Uterus (tissue), 3 donors: ENCODE measurements at regions not wholly inside any gene's neighbourhood (a gene's known extent, or its start where the extent isn't known, plus 50 kb on each side); places are given as distances from the start of the nearest gene placed in this dataset.

Experiments used
- DNase-seq, 2 donors: peaks; one replicate each; pipeline ENCODE4 v3.0.0-alpha.2; 2019 to 2020
- H3K27ac ChIP-seq, 2 donors: fragments of 200-600 bp; sonication (generic); 1 replicate in 1 of 2; 2 replicates in 1 of 2; pipeline ENCODE4 v1.5.1; 2016 to 2018
- H3K27me3 ChIP-seq, 2 donors: fragments of 200-600 bp; sonication (generic); one replicate each; pipeline ENCODE4 v1.5.1; 2018 to 2019; ENCODE audit warnings: control low read depth in 1 of 2
- H3K36me3 ChIP-seq, 2 donors: fragments of 200-600 bp; sonication (generic); one replicate each; pipeline ENCODE4 v1.5.1; 2019; ENCODE audit warnings: control low read depth in 1 of 2
- H3K4me1 ChIP-seq, 2 donors: fragments of 200-600 bp; sonication (generic); one replicate each; pipeline ENCODE4 v1.5.1; 2018 to 2019; ENCODE audit warnings: control low read depth in 1 of 2
- H3K4me3 ChIP-seq, 2 donors: fragments of 200-600 bp; sonication (generic); 1 replicate in 1 of 2; 2 replicates in 1 of 2; pipeline ENCODE4 v1.5.1; 2018 to 2019; ENCODE audit warnings: mild to moderate bottlenecking in 1 of 2
- H3K9me3 ChIP-seq, 2 donors: fragments of 200-600 bp; sonication (generic); one replicate each; pipeline ENCODE4 v1.5.1; 2019; ENCODE audit warnings: control low read depth in 1 of 2
- CTCF ChIP-seq, 4 experiments: fragments of 200-600 bp in 2 of 4; fragments of 450-650 bp in 2 of 4; sonication (generic) in 2 of 4; IDR thresholded peaks; one replicate each; pipeline ENCODE4 v1.5.1; 2016 to 2019; ENCODE audit warnings: antibody characterized with exemption in 4 of 4, mild to moderate bottlenecking in 2 of 4, moderate library complexity in 1 of 4
- POLR2A ChIP-seq, 2 donors: fragments of 450-650 bp; IDR thresholded peaks; one replicate each; pipeline ENCODE4 v1.6.1; 2016; ENCODE audit warnings: antibody characterized with exemption in 2 of 2, mild to moderate bottlenecking in 1 of 2, moderate library complexity in 1 of 2
- intact Hi-C: fragments of 100-400 bp; cut with DNase I; formaldehyde crosslinking; loops from one replicate; pipeline ENCODE4 v1.15.1; 2023; ENCODE audit warnings: low total_unique reads
- donor health status: DM: yes; HTN: yes; CAD: no.

DNA sequence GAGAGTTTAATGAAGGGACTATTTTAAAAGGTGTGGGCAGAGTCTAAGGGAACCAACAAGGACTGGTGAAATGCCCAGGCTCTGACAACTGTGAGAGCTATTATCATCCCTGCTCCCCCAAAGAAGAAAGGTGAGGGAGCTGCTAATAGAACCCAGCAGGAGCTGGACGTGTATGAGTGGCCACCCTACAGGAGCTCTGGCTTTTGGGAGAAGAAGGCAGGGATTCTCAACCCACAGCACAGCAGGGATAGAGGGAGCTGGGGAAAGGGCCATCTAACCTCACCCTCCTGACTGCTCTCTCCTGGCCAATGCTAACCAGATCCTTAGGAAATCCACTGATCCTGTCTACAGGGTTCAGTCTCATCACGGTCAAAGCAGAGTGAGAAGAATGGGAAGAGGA, 57.1 kb downstream of the GRIN2B start:
- intact Hi-C loops: no loop called here
- H3K4me3 ChIP-seq: no peak overlapping the region
- no peaks in the 10 kb centered on the region for H3K9me3 ChIP-seq
- H3K4me1 ChIP-seq: no peaks in the 10 kb centered on the region
- no peak overlapping the region for H3K27ac ChIP-seq
- H3K36me3 ChIP-seq: no peaks in the 10 kb centered on the region
- no peak for DNase-seq
- no peaks in the 10 kb centered on the region for H3K27me3 ChIP-seq
- no peak for TF ChIP-seq CTCF (IDR thresholded peaks at IDR 0.05)
- no peak for TF ChIP-seq POLR2A (IDR thresholded peaks at IDR 0.05)

DNA sequence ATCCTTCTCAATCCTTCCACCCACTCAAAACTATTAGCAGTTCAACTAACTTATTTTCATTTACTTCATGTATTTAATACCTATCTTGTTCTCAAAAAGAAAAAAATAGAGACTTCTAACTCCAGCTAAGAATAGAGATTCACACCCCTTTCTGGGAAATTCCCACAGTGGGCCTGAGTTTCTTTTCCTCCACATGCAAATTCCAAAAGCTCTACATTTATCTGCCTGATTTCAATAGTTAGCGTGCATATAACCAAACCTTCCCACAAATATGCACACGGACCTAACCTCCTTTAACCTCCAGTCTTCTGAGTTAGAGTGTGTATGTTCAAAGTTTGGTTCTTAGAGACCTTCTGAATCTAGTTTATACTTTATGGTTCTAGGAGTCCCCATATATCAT, 62.5 kb downstream of the GRIN2B start:
- H3K27me3 ChIP-seq: no peaks in the 10 kb centered on the region
- no peak for TF ChIP-seq POLR2A (IDR thresholded peaks at IDR 0.05)
- no peak for TF ChIP-seq CTCF (IDR thresholded peaks at IDR 0.05)
- H3K4me3 ChIP-seq: no peak overlapping the region
- no peaks in the 10 kb centered on the region for H3K4me1 ChIP-seq
- intact Hi-C loops: no loop called here
- H3K9me3 ChIP-seq: no peaks in the 10 kb centered on the region
- no peak overlapping the region for H3K27ac ChIP-seq
- no peak for DNase-seq
- H3K36me3 ChIP-seq: no peaks in the 10 kb centered on the region

DNA sequence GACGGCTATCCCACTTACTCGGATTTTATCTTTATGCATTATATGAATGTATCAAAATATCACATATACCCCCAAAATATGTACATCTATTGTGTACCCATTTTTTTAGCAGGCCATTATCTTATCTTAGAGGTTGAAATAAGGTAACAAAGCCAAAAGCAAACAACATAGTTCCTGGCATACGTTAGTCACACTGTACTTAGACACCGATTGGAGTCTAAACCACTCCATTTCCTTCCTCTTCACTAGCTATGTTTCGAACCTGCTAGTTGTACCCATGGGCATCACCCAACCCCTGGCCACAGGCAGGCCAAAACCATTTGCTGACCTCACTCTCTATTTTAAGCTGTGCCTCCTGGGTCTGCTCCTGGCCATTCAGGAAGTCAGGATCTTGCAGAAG, 66.3 kb downstream of the GRIN2B start:
- Histone ChIP-seq H3K9me3 (no peaks in the 10 kb centered on the region), H3K4me1 (no peaks in the 10 kb centered on the region), H3K4me3 (no peak overlapping the region), H3K27ac (no peak overlapping the region), H3K27me3 (no peaks in the 10 kb centered on the region), H3K36me3 (no peaks in the 10 kb centered on the region)
- intact Hi-C loops: no loop called here
- TF ChIP-seq CTCF (IDR thresholded peaks at IDR 0.05): no peak
- no peak for TF ChIP-seq POLR2A (IDR thresholded peaks at IDR 0.05)
- DNase-seq: no peak

DNA sequence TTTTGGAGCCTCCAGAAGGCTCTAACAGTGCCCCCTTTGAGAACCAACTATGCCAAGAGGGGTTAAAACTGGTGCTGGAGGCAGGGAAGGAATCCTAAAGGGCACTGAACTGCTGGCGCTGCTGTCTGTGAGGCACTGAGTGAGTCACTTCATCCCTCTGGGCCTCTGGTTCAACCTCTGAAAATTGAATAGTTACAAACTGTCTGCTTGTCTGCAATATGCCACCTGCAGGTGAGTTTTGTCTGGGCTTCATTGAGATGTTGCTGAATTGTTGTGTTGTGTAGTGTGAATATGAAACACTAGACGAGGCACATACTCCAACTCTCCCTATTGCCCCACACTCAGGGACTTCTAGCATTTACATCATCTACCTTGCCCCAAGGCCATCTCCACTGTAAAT, 68.0 kb downstream of the GRIN2B start:
- Histone ChIP-seq H3K27ac (no peak overlapping the region), H3K4me3 (no peak overlapping the region), H3K4me1 (no peaks in the 10 kb centered on the region), H3K9me3 (no peaks in the 10 kb centered on the region), H3K36me3 (no peaks in the 10 kb centered on the region), H3K27me3 (no peaks in the 10 kb centered on the region)
- intact Hi-C loops: no loop called here
- no peak for DNase-seq
- no peak for TF ChIP-seq POLR2A (IDR thresholded peaks at IDR 0.05)
- no peak for TF ChIP-seq CTCF (IDR thresholded peaks at IDR 0.05)

DNA sequence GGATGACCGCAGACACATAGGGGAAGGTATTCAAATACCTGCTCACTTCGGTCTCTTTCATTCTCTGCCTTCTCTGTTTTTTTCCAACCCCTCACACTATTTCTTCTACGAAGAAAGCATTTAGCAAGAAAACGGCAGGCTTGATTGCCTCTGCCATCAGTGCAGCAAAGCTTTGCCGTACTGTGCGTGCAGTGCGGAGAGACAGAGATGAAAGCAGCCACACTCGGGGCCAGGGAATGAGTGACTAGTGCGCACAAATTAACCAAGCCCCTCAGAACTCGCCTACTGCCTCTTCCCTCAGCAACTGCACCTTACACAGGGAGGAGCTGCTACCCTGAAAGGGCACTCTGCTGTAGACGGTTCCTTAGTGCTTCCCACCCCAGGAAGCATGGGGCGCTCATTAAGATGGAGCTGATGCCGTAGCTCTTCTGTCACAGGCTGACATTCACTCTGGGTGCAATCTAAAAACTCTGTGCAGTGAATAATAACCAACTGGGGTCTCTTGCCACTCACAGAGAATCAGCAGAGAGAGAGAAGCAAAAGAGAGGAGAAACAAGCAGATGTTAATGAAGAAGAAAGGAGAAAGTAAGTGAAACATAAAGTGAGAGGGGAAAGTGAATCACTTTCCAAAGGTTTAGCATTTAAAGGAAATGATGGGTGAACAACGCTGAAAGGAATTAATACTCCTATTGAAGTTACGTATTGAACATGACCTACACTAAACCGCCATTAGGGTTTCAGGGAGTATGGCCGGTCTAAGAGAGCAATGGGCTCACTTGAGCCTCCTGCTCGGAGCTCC, 69.4 kb downstream of the GRIN2B start:
- intact Hi-C loops: no loop called here
- H3K4me3 ChIP-seq: no peak overlapping the region
- no peaks in the 10 kb centered on the region for H3K9me3 ChIP-seq
- no peaks in the 10 kb centered on the region for H3K4me1 ChIP-seq
- DNase-seq: no peak
- no peaks in the 10 kb centered on the region for H3K36me3 ChIP-seq
- H3K27me3 ChIP-seq: no peaks in the 10 kb centered on the region
- TF ChIP-seq POLR2A (IDR thresholded peaks at IDR 0.05): no peak
- TF ChIP-seq CTCF (IDR thresholded peaks at IDR 0.05): no peak
- H3K27ac ChIP-seq: no peak overlapping the region
